Non-pigmented ciliary epithelial cell (primary cell): ENCODE measurements at regions not wholly inside any gene's neighbourhood (a gene's known extent, or its start where the extent isn't known, plus 50 kb on each side); places are given as distances from the start of the nearest gene placed in this dataset.
"Not testable (repeated sequence)": the region's sequence is repeated elsewhere in the genome, so short reads cannot be mapped to it uniquely, and the experiment has no call there.

Experiments
- DNase-seq: peaks from one replicate; pipeline ENCODE4 v3.0.0-alpha.2; 2010; ENCODE audit warnings: low read depth

DNA sequence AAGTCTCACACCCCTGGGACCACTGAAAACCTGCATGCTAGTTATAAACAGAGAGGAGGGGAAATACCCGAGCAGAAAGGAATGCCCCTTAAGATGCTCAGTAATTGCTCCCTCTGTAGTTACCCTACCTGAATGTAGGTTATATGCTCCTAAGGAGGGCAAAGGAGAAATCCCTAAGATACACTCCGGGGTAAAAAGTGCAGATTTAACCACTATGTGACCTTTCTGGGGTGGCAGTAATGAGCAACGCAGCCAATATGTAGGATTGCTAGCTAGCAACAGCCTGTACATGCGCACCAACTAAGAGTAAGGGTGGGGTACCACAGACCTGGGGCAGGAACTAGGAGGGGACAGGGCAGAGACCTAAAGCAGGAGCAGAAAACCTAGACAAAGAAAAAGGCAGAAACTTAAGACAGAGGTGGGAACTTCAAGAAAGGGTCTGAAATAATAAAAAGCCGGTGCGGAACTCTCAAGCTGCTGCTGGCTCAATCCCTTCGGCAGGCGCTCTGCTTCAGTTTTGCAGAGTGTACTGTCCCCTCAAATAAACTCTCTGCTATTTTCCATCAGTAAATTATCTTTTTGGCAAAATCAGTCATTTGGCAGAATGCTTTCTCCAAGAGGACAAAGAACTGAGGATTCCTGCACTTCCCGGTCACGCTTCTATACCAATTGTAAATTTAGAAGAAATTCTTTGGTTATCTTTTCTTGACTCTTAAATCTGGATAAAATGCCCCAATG is 823.8 kb downstream of the CDH11 start:
- DNase-seq, result no peak

GRCh38 chr16:64295466-64295865 is 826.4 kb downstream of the CDH11 start:
- no peak for DNase-seq

DNA sequence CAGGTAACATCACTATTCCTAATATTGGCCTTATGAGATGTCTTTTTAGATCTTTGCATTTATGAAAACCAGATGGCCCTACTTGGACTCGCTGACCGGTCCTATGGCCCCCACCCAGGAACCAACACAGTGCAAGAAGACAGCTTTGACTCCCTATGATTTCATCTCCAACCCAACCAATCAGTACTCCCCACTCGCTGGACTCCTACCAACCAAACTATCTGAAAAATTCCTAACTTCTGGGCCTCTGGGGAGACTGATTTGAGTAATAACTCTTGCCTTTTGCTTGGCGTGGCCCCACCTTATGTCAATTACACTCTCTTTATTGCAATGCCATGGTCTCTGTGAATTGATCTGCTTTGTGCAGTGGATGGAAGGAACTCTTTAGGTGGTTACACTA is 828.9 kb downstream of the CDH11 start:
- DNase-seq, result no peak

DNA sequence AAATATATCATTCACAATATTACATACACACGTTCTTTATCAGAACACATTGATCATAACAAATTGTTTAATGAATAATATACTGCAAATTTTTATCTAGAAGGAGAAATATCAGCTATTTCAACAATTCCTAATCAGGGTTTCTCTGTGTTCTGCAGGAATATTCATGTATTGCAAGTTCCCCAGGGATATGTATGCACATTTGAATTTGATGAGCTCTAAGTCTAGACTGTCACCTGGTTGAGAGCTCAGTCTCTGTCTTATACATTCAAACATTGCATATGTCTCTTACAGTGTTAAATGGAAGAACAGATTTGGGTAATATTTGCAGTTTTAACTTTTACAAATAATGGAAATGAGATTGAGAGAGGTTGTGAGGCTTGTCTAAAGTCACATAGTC is 829.7 kb downstream of the CDH11 start:
- no peak for DNase-seq

GRCh38 chr16:64290461-64290860 is 831.4 kb downstream of the CDH11 start:
- no peak for DNase-seq

DNA sequence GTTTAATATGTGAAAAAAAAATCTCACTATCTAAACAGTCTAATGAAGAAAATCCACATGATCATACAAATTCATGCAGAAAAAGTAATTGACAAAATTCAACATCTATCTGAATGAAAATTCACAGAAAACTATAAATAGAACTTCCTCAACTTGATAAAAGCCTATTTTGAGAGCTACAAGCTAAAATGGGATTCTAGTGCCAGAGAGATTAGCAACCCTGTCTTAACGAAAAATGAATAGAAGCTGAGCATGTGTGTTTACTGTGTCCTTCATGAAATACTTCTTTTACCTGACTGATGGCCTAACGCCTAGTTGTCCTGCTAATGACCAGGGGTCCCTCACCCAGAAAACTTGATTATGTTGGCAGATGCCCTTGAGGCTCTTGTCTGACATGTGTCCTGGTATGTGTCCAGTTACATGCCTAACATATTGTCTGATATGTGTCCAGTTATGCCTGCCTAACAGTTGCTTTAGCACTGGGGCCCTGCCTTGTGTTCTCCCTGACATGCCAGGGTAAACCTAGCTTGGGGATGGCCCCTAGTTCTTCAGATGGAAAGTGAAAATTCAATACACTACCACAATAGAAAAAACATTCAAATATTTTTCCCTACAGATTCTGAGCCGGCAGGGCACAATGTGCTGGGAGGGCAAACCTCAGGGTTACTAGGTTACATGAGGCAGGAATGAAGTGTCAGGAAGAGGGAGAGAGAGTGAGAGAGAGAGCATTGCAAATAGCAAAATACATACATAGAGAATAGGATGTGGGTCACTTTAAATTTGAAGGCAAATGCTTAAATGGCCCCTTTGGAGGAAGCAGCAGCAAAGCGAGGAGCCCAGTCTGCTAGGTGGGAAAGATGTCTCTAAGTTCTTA is 834.0 kb downstream of the CDH11 start:
- DNase-seq, result no peak

DNA sequence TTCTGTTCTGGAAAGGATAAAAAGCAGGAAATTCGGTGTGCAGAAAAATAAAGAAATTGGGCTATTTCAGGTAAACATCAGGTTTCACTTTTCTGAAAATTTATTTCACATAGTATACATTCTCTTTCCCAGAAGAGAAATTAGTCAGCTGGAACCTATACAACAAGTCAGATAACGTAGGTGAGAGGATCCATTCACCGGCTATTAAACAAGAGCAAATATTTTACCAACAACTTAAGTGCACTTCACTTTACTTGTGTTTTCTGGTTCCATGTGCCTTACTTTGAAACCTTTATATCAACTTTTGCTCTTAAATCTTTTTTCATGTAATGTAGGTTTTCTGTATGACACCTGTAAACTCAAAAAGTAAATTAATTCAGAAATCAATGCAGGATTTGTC is 839.7 kb downstream of the CDH11 start:
- DNase-seq, result no peak

DNA sequence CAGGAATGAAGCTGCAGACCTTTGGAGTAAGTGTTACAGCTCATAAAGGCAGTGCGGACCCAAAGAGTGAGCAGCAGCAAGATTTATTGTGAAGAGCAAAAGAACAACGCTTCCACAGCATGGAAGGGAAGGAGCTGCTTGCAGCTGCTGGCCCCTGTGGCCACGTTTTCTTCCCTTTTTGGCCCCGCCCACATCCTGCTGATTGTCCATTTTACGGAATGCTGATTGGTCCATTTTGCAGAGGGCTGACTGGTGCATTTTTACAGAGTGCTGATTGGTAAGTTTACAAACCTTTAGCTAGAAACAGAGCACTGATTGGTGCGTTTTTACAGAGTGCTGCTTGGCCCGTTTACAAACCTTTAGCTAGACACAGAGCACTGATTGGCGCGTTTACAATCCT is 841.5 kb downstream of the CDH11 start:
- DNase-seq, result no peak

- DNase-seq, result peak; percentile 3
Measured at GRCh38 chr16:64278196-64278595, 843.7 kb downstream of the CDH11 start.

DNA sequence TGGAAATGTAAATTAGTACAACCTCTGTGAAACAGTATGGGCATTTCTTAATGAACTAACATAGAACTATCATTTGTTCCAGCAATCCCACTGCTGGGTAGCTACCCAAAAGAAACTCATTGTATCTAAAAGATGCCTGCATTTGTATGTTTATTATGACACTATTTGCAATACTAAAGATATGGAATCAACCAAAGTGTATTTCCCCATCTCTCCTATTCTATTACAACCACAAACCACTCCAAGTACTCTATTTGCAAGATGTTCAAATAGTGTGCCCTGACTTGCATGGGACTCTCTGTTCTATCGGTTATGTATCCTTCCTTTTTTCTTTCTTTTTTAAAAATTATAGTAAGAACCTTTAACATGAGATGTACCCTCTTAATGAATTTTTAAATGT is 845.2 kb downstream of the CDH11 start:
- no peak for DNase-seq

GRCh38 chr16:64272028-64272427 is 849.8 kb downstream of the CDH11 start:
- DNase-seq, result no peak

GRCh38 chr16:64269756-64270155 is 852.1 kb downstream of the CDH11 start:
- no peak for DNase-seq

DNA sequence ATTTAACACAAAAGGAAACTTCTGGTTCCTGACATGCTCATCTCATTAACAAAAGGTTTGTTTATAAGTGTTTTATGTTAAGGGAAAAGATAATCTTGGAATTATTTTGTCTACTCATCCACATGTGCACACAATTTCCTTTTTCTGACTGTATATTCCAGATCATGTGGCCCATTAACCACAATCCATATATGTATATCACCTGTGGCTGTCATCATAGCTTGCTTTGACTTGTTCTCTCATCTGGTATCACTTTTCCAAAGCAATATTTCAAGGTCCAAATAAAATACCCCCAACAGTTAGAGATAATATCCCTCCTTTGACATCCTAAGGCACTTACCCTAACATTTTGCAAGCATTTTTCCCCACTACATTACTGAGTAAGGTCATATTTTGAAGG is 856.1 kb downstream of the CDH11 start:
- no peak for DNase-seq

- DNase-seq, result not testable (repeated sequence)
Measured at GRCh38 chr16:64260631-64261401, 861.0 kb downstream of the CDH11 start.

DNA sequence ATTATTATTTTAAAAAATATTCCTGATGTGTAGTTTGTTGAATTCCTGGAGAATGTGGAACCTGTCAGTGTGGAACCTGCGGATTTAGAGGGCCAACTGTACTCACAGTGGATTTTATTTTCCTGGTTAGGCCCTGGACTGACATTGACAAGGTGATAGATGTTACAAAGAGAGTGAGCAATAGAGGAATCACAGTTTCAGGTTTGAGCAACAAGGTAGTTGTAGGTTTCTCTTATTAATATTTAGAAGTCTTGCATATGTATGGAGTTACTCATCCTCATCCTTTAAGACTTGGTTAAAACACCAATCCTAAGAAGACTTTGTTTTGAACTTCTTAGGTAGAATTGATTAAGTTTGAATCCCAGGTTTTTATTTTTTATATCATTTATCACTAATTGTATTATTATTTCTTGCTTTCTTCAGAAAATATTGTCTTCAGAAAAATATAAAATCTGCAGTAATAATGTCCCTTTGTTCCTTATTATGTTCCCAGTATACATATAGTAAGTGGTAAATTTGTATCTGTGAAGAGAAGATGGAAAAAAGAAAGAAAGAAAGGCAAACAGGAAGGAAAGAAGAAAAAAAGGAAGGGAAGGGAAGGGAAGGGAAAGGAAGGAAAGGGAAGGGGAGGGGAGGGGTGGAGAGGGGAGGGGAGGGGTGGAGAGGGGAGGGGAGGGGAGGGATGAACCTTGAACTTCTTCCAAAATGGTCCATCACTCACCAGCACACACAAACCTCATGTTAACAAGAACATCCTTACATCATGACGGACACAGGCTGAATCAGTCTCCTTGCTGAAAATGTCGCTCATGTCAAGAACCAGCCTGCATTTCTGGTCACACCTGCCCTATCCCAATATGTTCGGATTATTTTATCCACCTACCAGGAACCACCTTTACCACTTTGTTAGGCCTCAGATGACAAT is 867.2 kb downstream of the CDH11 start:
- no peak for DNase-seq

DNA sequence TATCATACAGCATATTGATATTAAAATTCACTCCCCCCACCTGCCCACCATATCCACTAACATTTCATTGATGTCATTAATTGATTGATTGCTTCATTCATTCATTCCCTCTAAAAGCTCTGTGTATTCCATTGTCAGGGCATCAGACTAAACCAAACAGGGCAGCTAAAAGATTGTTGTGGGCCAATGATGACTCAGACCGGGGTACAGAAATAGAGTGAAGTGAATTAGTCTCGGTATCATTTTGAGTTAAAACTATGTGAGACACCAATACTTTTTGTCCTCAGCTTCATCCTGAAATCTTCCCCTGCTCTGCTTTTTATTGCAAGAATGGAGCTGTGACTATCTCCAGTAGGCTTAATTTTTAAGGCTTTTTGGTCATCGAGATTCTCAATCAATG is 868.3 kb downstream of the CDH11 start:
- no peak for DNase-seq

GRCh38 chr16:64253096-64253495 is 868.8 kb downstream of the CDH11 start:
- no peak for DNase-seq

GRCh38 chr16:64251742-64252141 is 870.1 kb downstream of the CDH11 start:
- DNase-seq, result no peak

DNA sequence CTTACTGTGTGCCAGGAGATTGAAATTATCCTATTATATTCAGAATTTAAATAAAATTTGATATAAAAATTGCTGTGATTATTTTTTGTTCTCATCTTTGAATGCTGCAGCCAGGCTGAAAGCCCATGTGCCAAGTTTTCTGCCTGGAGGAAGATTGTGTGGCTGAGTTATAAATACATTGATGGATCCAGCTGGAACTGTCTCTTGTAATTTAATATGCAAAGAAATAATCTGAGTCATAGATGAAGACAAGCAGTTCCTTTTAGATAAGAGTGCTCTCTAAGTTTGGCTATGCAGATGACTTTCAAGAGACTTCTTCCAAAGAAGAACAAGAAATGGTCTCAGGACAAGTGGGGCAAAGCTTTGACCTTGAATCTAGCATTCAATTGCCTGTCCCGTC is 871.0 kb downstream of the CDH11 start:
- DNase-seq, result peak; percentile 2

DNA sequence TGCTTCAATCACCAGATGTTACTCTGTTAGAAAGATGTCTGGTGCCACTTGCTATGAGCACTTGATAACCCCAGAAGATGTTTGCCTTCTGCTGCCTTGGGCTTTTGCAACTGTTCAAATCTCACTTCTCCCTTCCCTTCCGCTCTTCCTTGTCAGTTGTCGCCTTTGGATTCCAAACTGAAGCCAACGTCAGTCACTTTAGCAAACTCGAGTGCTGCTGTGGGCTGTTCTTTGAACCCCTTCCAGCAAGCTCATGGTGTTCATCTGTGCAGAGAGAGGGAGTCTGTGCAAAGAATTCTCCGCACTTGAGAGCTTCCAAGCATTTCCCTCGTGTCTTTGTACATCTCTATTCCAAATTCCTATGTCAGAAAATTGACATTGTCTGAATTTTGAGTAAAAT is 879.4 kb downstream of the CDH11 start:
- DNase-seq, result no peak

- no peak for DNase-seq
Measured at GRCh38 chr16:64240586-64240985, 881.3 kb downstream of the CDH11 start.

GRCh38 chr16:64238571-64238970 is 883.3 kb downstream of the CDH11 start:
- no peak for DNase-seq
